Fibroblast of lung (primary cell): ENCODE measurements at regions not wholly inside any gene's neighbourhood (a gene's known extent, or its start where the extent isn't known, plus 50 kb on each side); places are given as distances from the start of the nearest gene placed in this dataset.

ENCODE experiments used
- DNase-seq, 2 donors: peaks; one replicate each; pipeline versions ENCODE4 v3.0.0 to v3.0.0-alpha.2; 2010; ENCODE audit warnings: low read depth in 2 of 2
- H2AFZ ChIP-seq: 2 replicates; pipeline ENCODE4 v1.5.1; 2012; ENCODE audit warnings: low read length, control low read depth, inconsistent platforms
- H3K27ac ChIP-seq: 2 replicates; pipeline ENCODE4 v1.5.1; 2011; ENCODE audit warnings: low read length, control low read depth; ENCODE audit not compliant: insufficient read depth
- H3K27me3 ChIP-seq: 2 replicates; pipeline ENCODE4 v1.5.1; 2011; ENCODE audit warnings: mild to moderate bottlenecking, low read length; ENCODE audit not compliant: control insufficient read depth, insufficient read depth
- H3K36me3 ChIP-seq: 2 replicates; pipeline ENCODE4 v1.5.1; 2011; ENCODE audit warnings: low read length; ENCODE audit not compliant: control insufficient read depth, insufficient read depth
- H3K4me1 ChIP-seq: 2 replicates; pipeline ENCODE4 v1.5.1; 2011; ENCODE audit warnings: low read length; ENCODE audit not compliant: control insufficient read depth, insufficient read depth; ENCODE audit errors: extremely low read depth
- H3K4me2 ChIP-seq: 2 replicates; pipeline ENCODE4 v1.5.1; 2011; ENCODE audit warnings: low read length, control low read depth; ENCODE audit not compliant: insufficient read depth; ENCODE audit errors: extremely low read depth
- H3K4me3 ChIP-seq, 4 experiments: fragments of 200-600 bp in 1 of 4; sonication (generic) in 1 of 4; replicated peaks in 1 of 4; 2 replicates each; pipeline ENCODE4 v1.5.1; 2011 to 2016; ENCODE audit warnings: low read length in 4 of 4, low read depth in 3 of 4, mild to moderate bottlenecking in 3 of 4, control low read depth in 2 of 4, inconsistent platforms in 1 of 4, mixed read lengths in 1 of 4; ENCODE audit not compliant: insufficient read depth in 1 of 4; ENCODE audit errors: control extremely low read depth in 1 of 4
- H3K79me2 ChIP-seq: 2 replicates; pipeline ENCODE4 v1.5.1; 2012; ENCODE audit warnings: mild to moderate bottlenecking, low read length, inconsistent platforms; ENCODE audit not compliant: control insufficient read depth, insufficient read depth
- H3K9ac ChIP-seq: 2 replicates; pipeline ENCODE4 v1.5.1; 2011; ENCODE audit warnings: mild to moderate bottlenecking, low read length, control low read depth; ENCODE audit not compliant: insufficient read depth
- H3K9me3 ChIP-seq: 2 replicates; pipeline ENCODE4 v1.5.1; 2012; ENCODE audit warnings: low read depth, low read length; ENCODE audit not compliant: control insufficient read depth, insufficient read depth
- H4K20me1 ChIP-seq: 2 replicates; pipeline ENCODE4 v1.5.1; 2011; ENCODE audit warnings: low read length; ENCODE audit not compliant: control insufficient read depth, insufficient read depth; ENCODE audit errors: extremely low read depth
- CTCF ChIP-seq, 2 donors: IDR thresholded peaks in 1 of 2; conservative IDR thresholded peaks in 1 of 2; 1 replicate in 1 of 2; 2 replicates in 1 of 2; pipeline ENCODE4 v1.5.1; 2011 to 2012; ENCODE audit warnings: low read length in 2 of 2, control low read depth in 1 of 2, inconsistent platforms in 1 of 2, low read depth in 1 of 2, mild to moderate bottlenecking in 1 of 2
- EZH2 ChIP-seq: IDR thresholded peaks from 2 replicates; pipeline ENCODE4 v1.5.1; 2012; ENCODE audit warnings: low read length, control low read depth, mild to moderate bottlenecking; ENCODE audit errors: missing control alignments

GRCh38 chr6:74320074-74320473, 624.1 kb downstream of the CD109 start:
- no peaks in the 10 kb centered on the region for H3K9me3 ChIP-seq
- H3K4me1 ChIP-seq: no peaks in the 10 kb centered on the region
- no peaks in the 10 kb centered on the region for H3K27me3 ChIP-seq
- H2AFZ ChIP-seq: no peak overlapping the region
- H3K9ac ChIP-seq: no peak overlapping the region
- H4K20me1 ChIP-seq: no peaks in the 10 kb centered on the region
- H3K27ac ChIP-seq: no peak overlapping the region
- TF ChIP-seq CTCF (conservative IDR thresholded peaks at IDR 0.05 in 1 of 2, IDR thresholded peaks at IDR 0.05 in 1 of 2; ENCODE audit: low read depth in 1 of 2, low read length in 2 of 2) (no peak), EZH2 (no peak)
- no peaks in the 10 kb centered on the region for H3K36me3 ChIP-seq
- H3K79me2 ChIP-seq: no peaks in the 10 kb centered on the region
- no peak overlapping the region for H3K4me3 ChIP-seq
- no peak for DNase-seq
- H3K4me2 ChIP-seq: no peak overlapping the region

GRCh38 chr6:74319292-74319691, 623.3 kb downstream of the CD109 start:
- H3K9ac ChIP-seq: no peak overlapping the region
- H3K4me1 ChIP-seq: no peaks in the 10 kb centered on the region
- H3K4me2 ChIP-seq: no peak overlapping the region
- H4K20me1 ChIP-seq: no peaks in the 10 kb centered on the region
- H3K79me2 ChIP-seq: no peaks in the 10 kb centered on the region
- H2AFZ ChIP-seq: no peak overlapping the region
- H3K4me3 ChIP-seq: no peak overlapping the region
- H3K9me3 ChIP-seq: no peaks in the 10 kb centered on the region
- TF ChIP-seq EZH2 (no peak), CTCF (conservative IDR thresholded peaks at IDR 0.05 in 1 of 2, IDR thresholded peaks at IDR 0.05 in 1 of 2; ENCODE audit: low read depth in 1 of 2, low read length in 2 of 2) (no peak)
- no peak for DNase-seq
- no peaks in the 10 kb centered on the region for H3K27me3 ChIP-seq
- no peaks in the 10 kb centered on the region for H3K36me3 ChIP-seq
- H3K27ac ChIP-seq: no peak overlapping the region

- H3K4me3 ChIP-seq: no peak overlapping the region
- no peak overlapping the region for H3K27ac ChIP-seq
- DNase-seq: no peak
- H3K9me3 ChIP-seq: no peaks in the 10 kb centered on the region
- no peak overlapping the region for H3K4me2 ChIP-seq
- no peaks in the 10 kb centered on the region for H4K20me1 ChIP-seq
- no peaks in the 10 kb centered on the region for H3K27me3 ChIP-seq
- no peaks in the 10 kb centered on the region for H3K4me1 ChIP-seq
- no peaks in the 10 kb centered on the region for H3K36me3 ChIP-seq
- no peak overlapping the region for H2AFZ ChIP-seq
- H3K79me2 ChIP-seq: no peaks in the 10 kb centered on the region
- H3K9ac ChIP-seq: no peak overlapping the region
- no peak for TF ChIP-seq EZH2
- TF ChIP-seq CTCF (conservative IDR thresholded peaks at IDR 0.05 in 1 of 2, IDR thresholded peaks at IDR 0.05 in 1 of 2; ENCODE audit: low read depth in 1 of 2, low read length in 2 of 2): no peak
Measured at GRCh38 chr6:74318738-74319137, 622.7 kb downstream of the CD109 start.
